Effector memory CD4-positive, alpha-beta T cell (primary cell): ENCODE measurements at regions not wholly inside any gene's neighbourhood (a gene's known extent, or its start where the extent isn't known, plus 50 kb on each side); places are given as distances from the start of the nearest gene placed in this dataset.
"Not testable (repeated sequence)": the region's sequence is repeated elsewhere in the genome, so short reads cannot be mapped to it uniquely, and the experiment has no call there.

Experiments used
- DNase-seq, 3 donors: peaks; one replicate each; pipeline ENCODE4 v3.0.0-alpha.2; 2020
- H3K27ac ChIP-seq: 2 replicates; pipeline ENCODE4 v1.7.0; 2013; ENCODE audit warnings: mild to moderate bottlenecking, low read length, moderate library complexity; ENCODE audit not compliant: insufficient read depth, poor library complexity, severe bottlenecking
- H3K27me3 ChIP-seq: replicated peaks from 2 replicates; pipeline ENCODE4 v1.7.0; 2013; ENCODE audit warnings: mild to moderate bottlenecking, low read length; ENCODE audit not compliant: insufficient read depth, control insufficient read depth, poor library complexity, severe bottlenecking
- H3K36me3 ChIP-seq: 2 replicates; pipeline ENCODE4 v1.7.0; 2013; ENCODE audit warnings: mild to moderate bottlenecking, low read length, moderate library complexity; ENCODE audit not compliant: control insufficient read depth, insufficient read depth
- H3K4me1 ChIP-seq: 2 replicates; pipeline ENCODE4 v1.7.0; 2013; ENCODE audit warnings: low read length, mild to moderate bottlenecking; ENCODE audit not compliant: control insufficient read depth, insufficient read depth, poor library complexity, severe bottlenecking
- H3K4me3 ChIP-seq: 2 replicates; pipeline ENCODE4 v1.7.0; 2013; ENCODE audit warnings: low read length, low read depth, mild to moderate bottlenecking; ENCODE audit not compliant: insufficient read depth, poor library complexity, severe bottlenecking
- H3K9me3 ChIP-seq: 2 replicates; pipeline ENCODE4 v1.7.0; 2013; ENCODE audit warnings: mild to moderate bottlenecking, low read length, moderate library complexity; ENCODE audit not compliant: control insufficient read depth

DNA sequence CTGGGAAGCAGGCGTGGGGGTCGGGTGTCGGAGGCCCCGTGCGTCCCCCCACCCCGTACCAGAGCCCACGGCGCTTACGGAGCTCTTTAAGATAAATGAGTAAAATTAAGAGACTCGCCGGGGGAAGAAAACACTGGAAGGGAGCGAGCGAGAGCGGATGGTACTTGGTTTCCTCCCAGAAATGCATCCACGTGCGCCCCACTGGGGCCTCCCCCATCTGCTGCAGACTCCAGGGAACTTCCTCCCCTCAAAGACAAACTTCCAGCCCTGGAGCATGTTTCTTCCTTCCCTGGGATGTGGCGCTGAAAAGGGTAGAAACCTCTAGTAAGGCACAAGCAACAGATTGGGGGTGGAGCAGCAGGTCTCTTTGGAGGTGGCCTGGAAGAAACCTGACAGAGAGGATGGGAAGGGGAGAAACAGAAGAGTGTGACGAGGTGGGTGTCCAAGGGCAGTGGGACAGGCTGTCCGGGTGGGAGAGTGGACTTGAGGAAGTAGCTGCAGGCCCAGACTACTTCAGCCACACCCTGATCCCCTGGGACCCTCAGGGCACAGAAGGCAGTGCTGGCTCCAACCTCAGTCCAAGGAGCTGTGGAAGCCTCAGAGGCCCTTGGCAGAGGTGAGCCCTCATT lies 91.2 kb downstream of the TRIM43 start:
- H3K4me1 ChIP-seq, H3K9me3 ChIP-seq, H3K27ac ChIP-seq, DNase-seq, H3K36me3 ChIP-seq, H3K4me3 ChIP-seq, H3K27me3 ChIP-seq: not testable (repeated sequence)

DNA sequence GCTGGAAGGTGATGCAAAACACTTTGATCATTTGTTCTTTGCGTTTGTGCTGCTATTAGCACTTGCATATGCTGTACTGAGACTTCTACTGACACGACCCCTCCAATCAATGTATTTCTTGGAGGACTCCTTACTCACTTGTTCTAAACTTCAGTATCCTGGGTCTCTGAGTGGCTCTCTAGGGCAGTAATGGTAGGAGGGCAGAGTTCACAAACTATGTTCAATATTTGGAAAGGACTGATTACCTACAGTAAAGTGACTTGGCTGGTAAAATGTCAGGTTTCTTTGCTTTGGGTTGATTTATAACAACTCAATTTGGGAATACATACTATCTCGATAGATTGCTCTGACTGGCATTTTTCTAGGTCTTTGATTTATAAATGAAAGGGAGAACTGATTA lies 93.7 kb downstream of the TRIM43 start:
- Histone ChIP-seq H3K27me3 (no peaks in the 10 kb centered on the region), H3K27ac (no peak overlapping the region), H3K4me3 (no peak overlapping the region), H3K36me3 (no peaks in the 10 kb centered on the region), H3K4me1 (no peaks in the 10 kb centered on the region), H3K9me3 (no peaks in the 10 kb centered on the region)
- no peak for DNase-seq

DNA sequence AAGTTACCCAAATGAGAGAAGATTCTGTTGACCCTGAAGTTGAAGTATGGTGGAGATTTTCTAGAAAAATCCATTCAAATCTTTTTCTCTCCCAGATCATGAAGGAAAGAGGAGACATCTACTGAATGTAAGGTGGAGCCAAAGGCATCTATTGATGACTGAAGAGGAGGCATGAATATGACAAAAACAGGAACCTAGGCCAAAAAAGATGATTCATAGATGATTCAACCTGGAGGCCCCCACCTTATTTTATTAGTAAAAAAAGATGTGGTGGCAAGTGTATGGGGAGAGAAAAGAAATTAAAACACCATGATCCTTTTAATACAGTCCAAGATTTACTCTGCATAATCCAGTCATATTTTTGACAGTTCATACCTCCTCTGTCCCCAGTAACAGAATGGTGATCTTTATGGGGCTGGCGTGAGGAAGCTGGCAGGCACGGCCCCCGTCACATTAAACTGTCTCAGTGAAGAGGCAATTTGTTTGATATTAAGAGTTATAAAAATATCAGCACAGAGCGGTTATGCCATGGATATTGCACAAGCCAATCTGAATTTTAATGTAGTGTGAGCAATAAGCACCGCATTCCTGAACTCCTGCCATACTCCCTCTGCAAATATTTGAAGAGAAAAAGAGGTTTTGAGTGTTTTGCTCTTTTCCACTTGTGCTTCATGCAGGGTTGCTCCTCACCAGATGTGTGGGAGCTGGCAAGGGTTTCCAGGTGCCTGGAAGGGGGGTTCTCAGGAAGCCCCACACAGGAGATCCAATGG lies 94.4 kb downstream of the TRIM43 start:
- not testable (repeated sequence) for H3K4me3 ChIP-seq, H3K27me3 ChIP-seq, H3K9me3 ChIP-seq, H3K4me1 ChIP-seq, DNase-seq, H3K36me3 ChIP-seq, H3K27ac ChIP-seq

DNA sequence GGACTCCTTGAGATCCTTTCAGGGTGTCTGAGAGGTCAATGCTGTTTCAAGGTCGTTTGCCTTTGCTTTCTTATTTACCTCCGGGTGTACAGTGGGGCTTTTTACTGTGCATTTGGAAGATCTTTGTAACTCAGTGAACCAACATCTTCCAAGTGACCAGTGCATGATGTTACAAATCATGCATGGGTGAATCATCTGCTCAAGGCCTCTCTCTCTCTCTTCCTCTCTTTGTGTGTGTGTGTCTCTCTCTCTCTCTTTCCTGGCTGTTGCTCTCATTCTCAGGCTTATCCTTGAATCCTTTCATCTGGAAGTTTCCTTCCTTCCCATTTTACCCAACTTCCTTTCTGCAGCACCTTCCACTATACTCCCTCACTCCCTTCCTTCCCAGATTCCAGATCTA lies 96.1 kb downstream of the TRIM43 start:
- not testable (repeated sequence) for H3K27ac ChIP-seq, H3K4me1 ChIP-seq, H3K9me3 ChIP-seq, H3K27me3 ChIP-seq, H3K4me3 ChIP-seq, H3K36me3 ChIP-seq, DNase-seq

DNA sequence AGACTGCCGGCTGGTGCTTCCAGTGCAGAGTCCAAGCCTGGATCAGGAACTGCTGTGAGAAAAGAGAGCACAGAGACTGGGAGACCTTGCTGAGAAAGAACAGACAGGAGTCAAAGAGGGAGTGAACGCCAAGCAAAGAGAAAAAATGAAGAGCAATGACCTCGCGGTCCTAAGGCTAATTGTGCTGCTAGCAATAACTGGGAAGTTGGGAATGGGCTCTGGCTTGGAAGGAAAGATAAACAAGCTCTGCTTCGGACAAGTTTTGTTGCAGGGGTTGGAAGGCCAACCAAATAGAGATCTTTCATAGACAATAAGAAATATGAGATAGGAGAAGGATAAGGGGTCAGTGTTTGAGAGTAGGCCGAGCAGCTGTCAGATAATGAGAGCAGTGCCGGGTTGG lies 99.4 kb downstream of the TRIM43 start:
- DNase-seq, H3K36me3 ChIP-seq, H3K27me3 ChIP-seq, H3K9me3 ChIP-seq, H3K4me1 ChIP-seq, H3K27ac ChIP-seq, H3K4me3 ChIP-seq: not testable (repeated sequence)

DNA sequence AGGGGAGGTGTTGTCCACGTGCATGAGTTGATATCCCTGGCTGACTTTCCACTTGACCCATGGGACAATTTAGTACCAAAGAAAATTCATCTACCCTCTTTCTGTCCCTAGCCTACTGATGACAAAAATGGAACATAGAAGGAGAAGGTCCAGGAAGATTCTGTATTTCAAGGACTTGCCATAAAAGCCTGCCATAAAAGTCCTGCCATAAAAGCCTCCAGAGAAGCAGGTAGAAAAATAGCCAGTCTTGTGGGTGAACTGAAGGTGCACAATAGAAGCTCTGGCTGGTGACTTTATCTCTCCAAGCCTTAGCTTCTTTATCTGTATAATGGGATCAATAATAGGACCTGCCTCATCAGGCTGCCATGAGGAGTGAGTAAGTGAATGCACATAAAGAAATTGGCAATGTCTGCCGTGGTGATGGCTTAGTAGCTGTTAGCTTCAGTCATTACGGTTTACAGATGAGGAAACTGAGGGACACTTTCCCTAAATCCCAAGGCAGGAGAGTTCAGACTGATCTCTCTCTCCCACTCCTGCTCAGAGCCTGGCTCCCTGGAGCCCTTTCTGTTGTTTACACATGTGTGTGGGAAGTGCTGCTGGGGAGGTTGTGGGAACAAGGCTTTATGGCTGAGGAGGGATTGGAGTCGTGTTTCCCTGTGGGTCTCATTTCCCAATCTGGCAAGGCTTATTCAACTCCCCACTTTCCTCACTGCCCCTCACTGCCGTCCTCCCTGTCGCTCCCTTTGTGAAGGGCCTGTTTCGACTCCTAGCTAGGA lies 101.5 kb downstream of the TRIM43 start:
- H3K4me1 ChIP-seq, H3K9me3 ChIP-seq, H3K27ac ChIP-seq, DNase-seq, H3K27me3 ChIP-seq, H3K4me3 ChIP-seq, H3K36me3 ChIP-seq: not testable (repeated sequence)

DNA sequence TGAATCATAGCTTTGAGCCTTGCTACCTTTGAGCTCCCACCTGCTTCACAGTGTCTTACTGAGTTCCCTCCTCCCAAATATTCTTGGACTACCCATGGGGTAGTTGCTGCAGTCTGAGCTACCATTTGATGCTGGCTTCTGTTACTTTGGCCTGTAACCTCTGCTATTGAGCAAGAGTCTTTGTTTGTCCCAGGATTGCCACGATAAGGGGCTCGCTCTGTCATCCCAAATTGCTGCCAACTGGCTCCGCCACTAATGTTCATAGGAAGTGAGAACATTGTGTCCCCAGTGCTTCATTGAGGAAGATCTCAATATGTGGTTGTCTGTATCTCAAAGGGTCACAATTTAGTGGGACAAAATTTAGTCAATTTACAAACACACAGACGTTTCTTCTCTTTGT lies 103.8 kb downstream of the TRIM43 start:
- H3K4me1 ChIP-seq = no peaks in the 10 kb centered on the region
- H3K27ac ChIP-seq = no peak overlapping the region
- no peaks in the 10 kb centered on the region for H3K27me3 ChIP-seq
- no peaks in the 10 kb centered on the region for H3K36me3 ChIP-seq
- no peaks in the 10 kb centered on the region for H3K9me3 ChIP-seq
- DNase-seq = no peak
- H3K4me3 ChIP-seq = no peak overlapping the region

DNA sequence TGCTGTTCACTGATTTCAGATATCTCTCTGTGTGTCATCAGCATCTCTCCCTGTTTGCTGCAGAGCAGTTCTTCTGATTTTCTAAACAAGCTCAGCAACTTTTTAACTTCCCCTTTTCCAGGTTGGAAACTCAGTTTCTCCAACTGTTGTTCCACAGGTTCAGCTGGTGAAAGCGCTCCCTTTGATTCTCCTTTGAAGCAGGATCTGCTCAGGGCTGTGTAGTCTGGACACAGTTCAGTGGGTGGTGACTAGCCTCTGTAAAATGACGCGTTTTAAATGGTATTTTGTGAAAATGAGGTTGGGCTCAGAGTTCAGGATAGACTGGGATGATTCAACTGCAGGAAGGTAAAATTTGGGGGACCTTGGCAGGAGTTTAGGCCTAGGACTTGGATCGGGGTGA lies 106.3 kb downstream of the TRIM43 start:
- H3K27ac ChIP-seq = no peak overlapping the region
- no peaks in the 10 kb centered on the region for H3K36me3 ChIP-seq
- H3K4me3 ChIP-seq = no peak overlapping the region
- DNase-seq = no peak
- H3K4me1 ChIP-seq = no peaks in the 10 kb centered on the region
- H3K27me3 ChIP-seq = no peaks in the 10 kb centered on the region
- H3K9me3 ChIP-seq = no peaks in the 10 kb centered on the region

DNA sequence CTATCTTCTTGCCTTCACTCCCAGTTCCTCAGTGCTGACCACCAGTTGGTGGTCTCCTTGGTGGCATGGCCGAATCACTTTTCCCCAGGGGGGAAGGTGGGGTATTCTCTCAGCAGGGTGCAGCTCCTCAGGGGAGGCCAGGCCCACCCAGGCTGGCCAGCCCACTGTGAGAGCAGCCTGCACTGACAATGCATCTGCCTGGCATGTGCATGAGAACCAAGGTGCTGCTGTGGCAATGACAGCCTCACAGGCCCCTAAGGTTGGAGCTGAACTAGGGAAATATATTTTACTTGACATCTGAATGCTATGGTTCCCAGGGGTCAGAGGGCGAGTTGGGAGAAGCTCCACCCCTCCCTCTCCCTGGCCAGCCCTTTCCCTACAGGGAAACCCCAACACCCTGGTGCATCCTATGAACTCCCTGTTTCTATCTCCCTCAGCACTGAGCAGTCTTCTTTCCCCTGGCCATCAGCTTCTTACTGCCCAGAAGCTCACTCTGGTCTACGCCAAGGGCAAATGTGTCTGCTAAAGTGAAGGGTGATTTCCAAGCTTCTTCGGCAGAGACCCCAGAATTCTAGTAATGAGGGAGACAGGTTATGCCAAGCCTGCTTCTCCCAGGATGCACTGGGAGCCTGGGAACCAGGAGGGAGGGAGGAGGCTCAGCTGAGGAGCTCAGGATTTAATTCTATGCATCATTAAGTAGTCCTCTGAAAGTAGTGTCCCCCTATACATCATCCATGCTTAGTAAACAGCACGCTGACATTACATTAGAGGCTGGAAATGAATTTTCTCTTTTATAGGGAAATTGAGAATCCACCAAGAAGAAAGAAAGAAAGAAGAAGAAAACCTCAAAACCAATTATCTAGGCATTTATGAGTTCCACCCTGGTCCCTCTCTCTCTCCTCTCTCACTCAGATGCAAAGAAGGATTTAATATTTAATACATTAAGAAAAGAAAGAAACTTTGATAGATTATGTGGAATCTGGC lies 107.7 kb downstream of the TRIM43 start:
- H3K27ac ChIP-seq, DNase-seq, H3K36me3 ChIP-seq, H3K4me3 ChIP-seq, H3K27me3 ChIP-seq, H3K9me3 ChIP-seq, H3K4me1 ChIP-seq: not testable (repeated sequence)
